ENCODE measurements at regions not wholly inside any gene's neighbourhood (a gene's known extent, or its start where the extent isn't known, plus 50 kb on each side); places are given as distances from the start of the nearest gene placed in this dataset.

DNA sequence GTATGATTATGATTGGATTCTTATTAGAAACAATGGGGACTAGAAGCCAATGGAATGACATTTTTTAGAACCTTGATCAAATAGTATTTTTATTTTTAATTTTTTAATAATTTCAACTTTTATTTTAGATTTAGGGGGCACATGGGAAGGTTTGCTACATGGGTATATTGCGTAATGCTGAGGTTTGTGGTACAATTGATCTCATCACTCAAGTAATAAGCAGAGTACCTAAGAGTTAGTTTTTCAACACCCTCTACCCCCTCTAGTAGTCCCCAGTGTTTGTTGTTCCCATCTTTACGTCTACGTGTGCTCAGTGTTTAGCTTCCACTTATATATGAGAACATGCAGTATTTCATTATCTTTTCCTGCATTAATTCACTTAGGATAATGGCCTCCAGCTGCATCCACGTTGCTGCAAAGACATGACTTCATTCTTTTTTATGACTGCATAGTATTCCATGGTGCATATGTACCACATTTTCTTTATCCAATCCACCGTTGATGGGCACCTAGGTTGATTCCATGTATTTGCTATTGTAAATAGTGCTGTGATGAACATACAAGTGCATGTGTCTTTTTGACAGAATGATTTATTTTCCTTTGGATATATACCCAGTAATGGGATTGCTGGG lies 281.1 kb upstream of the MAN1A1 start:
- no peak for DNase-seq

DNA sequence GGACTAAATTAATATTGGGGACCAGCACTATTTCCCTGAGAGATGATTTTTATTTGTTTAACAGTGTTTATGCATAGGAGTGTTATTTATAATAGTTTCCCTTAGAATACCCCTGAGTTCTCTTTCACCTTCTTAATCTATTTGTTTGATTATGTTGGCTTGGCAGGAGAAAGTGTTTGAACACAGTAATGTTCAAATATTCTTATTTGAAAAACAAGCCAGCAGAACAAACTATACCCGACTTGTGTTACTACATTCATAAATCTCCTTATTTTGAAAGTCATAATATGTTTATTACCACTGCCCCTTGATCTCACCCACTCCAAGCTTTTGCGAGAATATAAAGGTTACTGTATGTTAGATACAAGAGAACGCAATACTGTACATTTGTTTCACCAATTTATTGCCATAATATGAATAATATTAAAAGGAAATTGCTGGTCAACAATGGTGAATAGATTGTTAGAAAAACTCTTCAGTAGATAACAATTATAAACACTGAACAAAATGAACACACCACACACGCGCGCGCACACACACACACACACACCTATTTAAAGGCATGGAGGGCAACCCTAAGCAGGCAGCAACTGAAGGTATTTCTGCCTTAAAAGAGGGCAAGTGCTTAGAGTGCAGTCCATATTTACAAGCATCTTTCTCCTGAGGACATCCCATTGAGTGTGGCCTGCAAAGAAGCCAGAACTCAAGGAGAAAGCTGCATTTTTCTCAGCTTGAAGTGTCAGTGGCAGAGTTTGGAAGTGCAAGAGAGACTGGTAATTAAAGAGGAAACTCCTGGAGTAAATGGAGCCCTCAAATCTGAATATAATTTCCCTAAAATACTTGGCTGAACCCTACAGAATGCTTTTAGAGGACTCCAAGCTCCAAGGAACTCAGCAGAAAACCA lies 279.4 kb upstream of the MAN1A1 start:
- no peak for DNase-seq

DNA sequence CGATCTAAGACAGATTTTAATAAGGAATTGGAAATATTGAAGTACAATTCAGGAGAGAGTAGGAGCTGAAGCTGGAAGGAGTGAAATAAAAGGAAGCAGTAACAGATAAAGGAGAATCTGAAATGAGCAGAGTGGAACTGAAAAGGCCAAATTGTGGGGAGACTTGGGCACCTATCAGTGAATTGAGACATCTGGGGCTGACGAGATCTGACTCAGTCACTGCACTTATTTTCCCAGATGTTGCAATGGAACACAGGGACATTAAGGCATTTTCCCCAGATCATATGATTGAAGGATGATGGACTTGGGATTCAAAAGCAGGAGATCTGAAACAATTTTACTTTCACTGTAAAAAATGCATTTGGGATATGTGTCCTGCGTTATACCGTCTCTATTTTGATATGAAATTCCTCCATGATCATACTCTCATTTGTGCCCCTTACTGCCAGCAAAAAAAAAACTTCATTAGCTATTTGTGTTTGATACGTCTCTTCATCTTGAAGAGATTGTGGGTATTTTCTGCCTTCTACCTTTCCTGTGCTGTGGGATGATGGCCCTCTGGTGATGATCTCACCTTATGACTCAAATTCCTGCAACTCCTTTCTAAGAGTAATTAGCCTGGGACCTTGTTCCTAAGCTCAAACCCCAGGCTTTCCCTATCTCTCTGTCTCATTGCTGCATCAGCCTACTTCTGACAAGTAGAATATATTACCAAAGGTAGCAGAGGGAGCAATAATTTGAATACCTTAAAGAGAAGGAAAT lies 278.5 kb upstream of the MAN1A1 start:
- DNase-seq = no peak

DNA sequence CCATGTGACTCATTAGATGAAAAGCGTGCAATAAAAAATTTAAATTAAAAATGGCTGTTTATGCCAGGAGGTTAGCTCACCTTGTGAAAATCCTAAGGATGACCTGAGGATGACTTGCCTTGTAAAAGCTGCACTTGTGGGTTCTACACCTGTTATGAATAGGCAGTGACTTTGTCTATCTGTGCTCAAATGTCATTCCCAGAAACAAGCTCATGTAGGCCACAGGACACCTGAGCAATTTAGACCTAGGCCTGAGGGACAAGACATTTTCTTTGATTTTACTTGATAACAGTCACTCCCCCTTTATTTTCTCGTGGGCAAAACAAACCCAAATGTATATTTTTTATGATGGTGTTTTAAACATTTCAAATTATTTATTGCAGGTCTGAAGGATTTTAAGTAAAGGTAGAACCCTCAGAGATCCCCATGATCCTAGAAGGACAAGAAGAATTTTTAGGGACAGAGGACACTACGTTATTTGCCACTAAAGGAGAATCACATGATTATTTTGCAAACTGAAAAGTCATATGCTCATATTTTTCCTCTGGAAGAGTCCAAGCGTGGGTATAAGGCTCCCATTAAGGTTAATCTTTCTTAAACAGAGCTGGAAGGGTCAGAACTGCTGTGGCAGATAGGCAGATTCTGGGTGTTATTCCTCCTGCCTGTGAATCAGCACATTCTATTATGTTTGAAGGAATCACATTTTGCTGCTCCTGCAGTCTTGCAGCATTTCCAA lies 277.5 kb upstream of the MAN1A1 start:
- no peak for DNase-seq

DNA sequence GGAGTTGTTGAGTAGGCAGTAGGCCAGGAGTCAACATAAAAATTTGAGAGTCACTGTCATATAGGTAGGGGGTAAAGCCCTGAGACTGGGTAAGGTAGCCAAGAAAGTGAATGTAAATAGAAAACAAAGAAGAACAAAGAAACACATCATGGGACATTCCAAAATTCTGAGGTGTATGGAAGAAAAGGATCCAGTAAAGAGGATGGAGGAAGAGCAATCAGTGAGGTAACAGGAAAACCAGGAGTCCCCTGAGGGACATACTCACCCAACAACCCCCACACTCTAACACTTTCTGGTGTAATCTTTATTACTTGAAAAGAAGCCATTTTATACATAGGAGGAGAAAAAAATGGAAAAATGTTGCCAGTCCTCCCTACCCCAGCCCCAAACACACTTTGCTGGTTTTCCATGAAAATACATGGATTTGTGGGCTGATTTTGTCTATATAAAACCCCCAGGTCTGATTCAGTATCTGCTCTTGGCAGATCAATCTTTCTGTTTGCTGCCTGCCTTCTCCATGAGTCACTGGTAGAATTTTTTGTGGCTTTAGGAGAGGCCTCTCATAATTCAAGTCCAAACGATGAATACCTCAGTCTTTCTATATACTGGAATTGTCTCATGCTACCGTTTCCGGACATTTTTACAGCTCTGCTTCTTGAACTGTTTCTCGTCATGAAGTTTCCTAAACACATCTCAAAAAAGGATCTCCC lies 271.4 kb upstream of the MAN1A1 start:
- no peak for DNase-seq

DNA sequence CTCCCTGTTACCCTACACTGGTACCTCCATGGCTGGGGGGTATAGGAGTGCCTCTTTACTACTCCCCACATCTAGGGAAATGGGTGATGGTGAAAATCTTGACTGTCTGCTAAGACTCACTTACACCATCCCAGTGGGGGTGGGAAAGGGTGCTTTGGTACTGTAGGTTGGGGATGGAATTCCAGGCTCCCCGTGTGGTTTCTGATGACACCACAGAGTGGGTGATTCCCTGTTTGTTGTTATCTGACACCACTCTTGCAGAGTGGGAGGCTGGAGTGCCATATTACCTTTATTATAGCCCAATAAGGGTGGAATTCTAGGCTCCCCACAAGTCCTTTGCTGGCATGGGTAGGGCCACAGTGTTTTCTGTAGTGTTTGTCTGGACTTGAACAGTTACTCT lies 264.6 kb upstream of the MAN1A1 start:
- DNase-seq = no peak

DNA sequence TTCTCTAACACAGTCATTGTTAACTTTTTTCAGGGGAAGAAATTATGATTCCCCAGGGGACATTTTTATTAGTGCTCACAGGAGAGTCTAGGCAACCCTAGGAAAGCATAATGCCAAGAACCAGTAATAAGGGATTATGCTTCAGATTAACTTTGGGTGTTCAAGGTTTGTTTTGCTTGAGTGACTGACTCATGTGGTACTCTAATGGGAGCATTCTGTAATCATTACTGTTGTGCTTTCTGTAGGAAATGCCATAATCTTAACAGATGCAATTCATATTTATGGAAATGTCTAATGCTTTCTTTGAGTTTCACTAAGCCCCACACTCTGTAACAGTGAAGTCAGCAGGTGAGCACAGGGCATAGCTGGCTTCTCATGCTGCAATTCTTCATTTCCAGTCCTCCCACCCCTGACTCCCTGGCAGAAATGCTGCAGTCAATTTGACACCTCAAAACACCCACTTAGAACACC lies 263.4 kb upstream of the MAN1A1 start:
- DNase-seq = no peak

DNA sequence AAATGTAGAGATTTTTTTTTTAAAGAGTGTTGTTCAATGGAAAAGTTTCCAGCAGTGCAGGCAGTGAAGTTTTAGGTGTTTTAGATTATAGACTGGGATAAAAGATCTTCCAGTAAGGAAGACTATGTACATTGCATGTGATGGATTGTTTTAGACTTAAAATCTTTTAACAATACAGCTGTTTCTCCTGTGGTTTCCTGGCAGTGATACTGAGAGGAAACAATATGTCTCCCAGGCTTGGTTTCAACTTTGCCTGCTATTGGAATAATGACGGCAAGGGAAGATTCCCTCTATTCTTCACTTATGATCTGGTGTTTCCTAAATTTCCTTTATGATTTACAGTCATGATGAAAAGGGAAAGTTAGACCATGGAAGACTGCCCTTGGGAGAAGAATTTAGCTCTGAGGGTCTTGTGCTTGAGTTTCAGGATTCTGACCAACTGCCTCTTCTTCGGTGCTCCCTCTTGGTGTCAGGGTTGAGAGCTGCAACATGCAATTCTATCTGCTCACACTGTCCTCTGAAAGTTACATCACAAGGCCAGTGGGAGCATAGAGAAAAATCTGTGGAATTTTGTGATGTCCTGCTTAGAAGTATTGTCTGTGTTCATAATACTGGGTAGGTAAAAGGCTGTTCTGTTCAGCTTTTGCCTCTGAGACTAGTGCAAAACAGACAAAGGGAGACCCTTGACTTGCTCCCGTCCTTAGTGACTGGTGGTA lies 262.8 kb upstream of the MAN1A1 start:
- no peak for DNase-seq

DNA sequence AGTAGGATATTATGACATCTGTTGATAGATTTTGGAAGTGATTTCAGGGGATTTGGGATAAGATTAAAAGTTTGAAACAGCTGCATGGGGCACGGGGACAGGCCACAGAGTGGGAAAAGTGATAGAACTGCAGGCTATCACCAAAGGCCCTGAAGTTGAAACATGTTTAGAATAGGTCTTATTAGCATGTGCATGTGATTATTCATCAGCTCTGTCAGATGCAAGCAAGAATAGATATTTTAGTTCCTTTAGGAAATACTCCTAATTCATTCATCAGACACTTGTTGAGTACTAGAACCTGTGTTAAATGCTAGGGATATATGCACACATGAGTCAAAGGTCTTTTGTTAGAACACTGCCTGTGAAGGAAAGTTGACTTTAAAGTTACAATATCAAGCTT lies 261.2 kb upstream of the MAN1A1 start:
- no peak for DNase-seq

DNA sequence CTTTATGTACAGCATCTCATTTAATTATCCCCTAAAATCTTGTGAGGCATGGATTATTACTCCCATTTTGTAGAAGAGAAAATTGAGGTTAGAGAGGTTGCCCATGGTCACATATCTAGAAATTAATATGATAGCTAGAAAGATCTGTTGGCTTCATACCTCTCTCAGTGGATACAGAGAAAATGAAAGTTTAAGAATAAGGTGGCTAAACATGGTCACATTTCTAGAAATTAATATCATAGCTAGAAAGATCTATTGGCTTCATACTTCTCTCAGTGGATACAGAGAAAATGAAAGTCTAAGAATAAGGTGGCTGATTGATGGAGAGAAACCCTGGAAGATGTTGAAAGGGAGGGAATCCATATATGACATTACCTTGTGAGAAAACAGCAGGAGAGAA lies 260.7 kb upstream of the MAN1A1 start:
- no peak for DNase-seq

DNA sequence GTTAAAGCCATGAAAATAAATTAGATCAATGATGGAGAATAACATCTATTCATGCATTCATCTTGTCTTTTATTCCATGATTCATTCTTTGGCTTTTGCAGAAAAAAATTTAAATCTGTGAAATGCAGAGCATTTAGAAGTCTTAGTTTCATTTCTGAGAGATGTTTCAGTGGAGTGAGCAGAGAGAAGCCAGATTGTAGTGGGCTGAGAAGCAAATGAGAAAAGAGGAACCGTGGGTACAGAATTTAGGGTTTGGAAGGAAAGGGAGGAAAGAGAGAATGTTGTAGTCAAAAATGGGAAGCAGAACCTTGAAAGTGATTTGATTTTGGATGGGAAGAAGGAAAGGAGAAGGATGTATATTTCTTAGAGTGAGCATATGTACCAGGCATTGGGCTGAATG lies 260.3 kb upstream of the MAN1A1 start:
- no peak for DNase-seq

DNA sequence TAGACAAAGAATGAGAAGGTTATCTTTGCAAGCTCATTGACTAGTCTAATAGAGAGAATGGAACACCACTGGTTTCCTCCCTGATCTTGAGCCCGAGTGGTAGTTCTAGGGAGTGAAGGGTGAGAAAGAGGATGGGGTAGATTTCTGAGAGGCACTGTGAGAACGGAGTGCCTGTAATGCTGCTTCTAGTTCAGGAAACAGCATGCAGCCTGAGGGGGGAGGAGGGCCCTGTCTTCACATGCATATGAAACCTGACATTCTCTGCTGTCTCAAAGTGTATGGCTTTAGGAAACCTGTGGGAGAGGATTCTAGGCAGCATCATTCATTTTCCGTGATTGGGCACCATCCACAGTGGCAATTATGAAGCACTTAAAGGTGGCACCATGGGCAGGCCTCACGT lies 259.4 kb upstream of the MAN1A1 start:
- DNase-seq = no peak

DNA sequence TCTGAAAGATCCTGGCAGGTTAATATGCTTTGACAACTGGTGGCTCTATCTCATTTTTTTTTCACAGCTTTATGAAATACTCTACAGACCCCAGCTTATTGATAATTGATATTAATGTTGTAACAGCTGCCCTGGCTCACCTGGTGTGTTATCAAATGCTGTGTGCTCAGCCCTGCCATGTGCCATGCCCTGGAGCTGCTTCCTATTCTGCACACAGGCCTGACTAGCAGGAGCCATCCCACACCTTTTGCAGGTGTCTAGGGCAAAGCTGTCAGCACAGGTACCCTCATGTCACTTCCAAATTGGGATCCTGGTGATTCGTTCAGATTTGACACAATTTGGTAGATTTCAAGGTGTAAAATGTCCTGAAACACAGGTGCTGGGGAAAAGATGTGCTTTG lies 254.6 kb upstream of the MAN1A1 start:
- no peak for DNase-seq

DNA sequence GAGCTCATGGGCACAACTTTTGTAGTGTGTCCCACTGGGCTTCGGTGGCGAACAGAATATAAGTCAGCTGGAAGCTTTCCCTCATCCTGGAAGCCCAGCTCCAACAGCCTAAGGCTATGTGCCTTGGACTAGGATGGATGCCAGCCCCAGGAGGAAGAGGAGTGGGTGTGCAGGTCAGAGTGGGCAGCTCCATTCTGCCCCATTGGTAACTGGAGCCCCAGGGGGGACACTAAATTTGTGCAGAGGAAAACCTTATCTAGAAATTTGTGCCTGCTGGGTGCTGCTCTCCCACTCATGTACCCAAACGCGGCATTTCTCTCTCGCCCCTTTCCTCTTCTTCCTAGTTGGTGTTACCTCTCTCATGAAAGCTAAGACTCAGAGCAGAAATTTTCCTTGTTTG lies 253.9 kb upstream of the MAN1A1 start:
- DNase-seq = no peak

DNA sequence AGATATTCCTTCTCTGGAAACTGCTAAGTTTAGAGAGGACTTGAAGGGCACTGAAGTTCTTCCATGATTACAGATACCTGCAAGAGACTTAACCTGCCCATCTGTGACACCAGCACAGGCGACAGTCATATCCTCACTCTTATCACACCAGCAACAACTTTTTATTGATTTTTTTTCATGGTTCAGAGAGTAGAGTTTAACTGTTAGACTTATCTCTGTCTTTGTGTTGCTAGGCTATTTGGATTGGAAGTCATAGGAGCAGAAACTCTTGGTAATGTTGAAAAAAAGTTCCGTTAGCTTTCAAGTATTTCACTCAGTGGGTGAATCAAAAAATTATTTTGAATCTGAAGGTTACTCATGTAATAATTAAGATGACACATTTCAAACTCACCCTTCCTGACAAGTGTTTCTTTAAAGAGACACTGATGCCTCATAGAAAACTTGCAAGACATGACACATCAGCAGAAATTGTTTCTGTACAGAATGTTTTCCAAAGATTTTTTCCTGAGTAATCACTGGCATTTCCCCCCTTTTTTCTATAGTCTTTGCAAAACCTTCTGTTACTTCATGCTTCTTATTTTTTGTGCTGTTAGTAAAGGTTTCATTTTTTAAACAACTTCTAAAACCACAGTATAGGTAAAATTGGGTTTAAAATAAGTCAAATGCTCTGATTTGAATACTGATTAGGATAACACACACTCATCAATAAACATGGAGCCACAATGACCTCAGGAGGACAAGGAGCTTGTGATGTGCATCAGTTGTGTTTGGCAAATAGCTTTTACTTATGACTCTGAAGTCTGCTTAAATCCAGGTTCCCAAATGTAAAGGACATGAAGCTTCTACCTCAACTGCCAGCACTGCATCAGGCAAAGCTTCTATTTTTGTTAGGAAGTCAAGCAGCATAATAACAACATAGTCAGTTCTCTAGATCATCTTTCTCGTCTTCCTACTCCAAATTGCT lies 252.9 kb upstream of the MAN1A1 start:
- no peak for DNase-seq

DNA sequence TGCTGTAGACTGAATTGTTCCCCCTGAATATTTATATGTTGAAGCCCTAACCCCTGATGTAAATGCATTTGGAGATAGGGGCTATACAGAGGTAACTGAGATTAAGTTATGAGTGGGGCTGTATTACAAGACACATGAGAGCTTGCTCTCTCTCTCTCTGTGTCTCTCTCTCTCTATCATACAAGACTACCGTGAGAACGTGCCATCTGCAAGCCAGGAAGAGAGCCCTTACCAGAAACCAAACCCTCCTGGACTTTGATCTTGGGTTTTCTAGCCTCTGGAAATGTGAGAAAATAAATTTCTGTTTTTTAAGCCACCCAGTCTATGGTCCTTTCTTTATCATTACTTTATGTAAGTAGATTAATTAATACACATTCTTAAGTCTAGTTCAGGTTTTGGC lies 249.3 kb upstream of the MAN1A1 start:
- DNase-seq = no peak

DNA sequence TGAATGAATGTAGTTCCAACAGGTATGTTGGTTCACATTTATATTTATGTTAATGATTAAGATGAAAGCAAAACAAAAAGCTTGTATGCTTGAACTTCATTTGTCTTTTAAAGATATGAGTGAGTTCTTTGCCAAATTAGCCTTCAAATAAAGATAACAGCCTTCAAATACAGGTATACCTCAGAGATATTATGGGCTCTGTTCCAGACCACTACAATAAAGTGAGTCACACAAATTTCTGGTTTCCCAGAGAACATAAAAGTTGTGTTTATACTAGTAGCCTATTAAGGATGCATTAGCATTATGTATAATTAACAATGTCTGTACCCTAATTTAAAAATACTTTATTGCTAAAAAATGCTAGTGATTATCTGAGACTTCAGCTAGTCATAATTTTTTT lies 245.3 kb upstream of the MAN1A1 start:
- no peak for DNase-seq

DNA sequence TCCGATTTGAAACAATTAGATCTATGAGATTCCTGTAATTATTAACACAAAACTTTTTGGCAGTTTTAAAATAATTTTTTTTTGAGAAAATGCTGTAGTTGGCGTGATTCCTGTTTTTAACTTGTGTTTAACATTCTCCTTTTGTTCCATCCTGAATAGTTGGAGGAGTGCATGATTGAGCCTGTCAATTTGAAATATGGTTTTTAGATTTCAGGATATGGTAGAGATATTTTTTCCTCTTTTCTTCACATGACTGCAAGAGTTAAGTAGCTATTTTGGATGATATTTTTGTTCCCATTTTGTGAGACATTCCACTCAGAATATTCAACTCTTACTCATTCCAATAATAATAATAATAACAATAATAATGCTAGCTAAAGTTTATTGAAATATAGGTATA lies 241.7 kb upstream of the MAN1A1 start:
- DNase-seq = no peak

DNA sequence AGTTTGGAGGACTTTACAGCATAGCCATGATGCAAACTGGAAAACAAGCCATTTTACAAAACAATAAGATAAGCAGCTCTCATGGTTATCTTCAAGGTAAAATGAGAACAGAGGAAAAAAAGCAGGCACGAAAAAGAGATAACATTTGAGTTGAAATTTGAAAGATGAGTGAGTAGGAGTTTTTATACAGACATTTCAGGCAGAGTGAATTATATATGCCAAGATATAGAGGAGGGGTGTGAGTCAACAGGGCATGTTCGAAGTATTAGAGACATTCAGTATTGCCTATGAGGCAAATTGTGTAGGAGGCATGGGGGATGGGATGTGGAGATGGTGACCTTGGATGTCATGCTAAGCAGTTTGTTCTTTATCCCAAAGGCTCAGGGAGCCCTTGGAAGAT lies 240.5 kb upstream of the MAN1A1 start:
- no peak for DNase-seq

DNA sequence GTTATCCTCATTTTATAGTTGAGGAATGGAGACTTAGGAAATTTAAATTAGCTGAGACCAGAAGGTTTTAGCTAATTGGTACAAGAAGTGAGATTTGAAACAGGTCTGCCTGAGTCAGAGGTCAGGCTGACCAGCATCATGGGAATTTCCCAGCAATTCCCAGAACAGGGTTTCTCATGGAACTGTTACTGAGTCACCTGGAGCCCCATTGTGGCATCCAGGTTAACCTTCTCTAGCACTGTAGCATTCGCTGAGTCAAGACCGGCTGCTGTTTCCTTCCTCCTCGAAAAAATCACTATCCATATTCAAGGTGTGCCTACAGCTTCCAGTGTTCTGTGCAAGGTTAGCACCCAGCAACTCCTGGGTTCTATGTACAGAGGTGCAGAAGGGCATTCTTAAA lies 238.0 kb upstream of the MAN1A1 start:
- DNase-seq = no peak

All from CD4-positive, alpha-beta T cell treated with Interleukin-4 for 1 hour (primary cell).